Fibroblast of mammary gland (primary cell): ENCODE measurements at regions not wholly inside any gene's neighbourhood (a gene's known extent, or its start where the extent isn't known, plus 50 kb on each side); places are given as distances from the start of the nearest gene placed in this dataset.
A peak's percentile ranks its signal among the peaks of the same experiment; 100 is the strongest.

Experiments
- DNase-seq: peaks from one replicate; pipeline ENCODE4 v3.0.0-alpha.2; 2010; ENCODE audit warnings: low read depth
- H3K4me3 ChIP-seq: 2 replicates; pipeline ENCODE4 v1.5.1; 2011; ENCODE audit warnings: low read depth, mild to moderate bottlenecking, low read length, moderate library complexity; ENCODE audit not compliant: control insufficient read depth
- TF ChIP-seq, protein P1 (sequence below): conservative IDR thresholded peaks from 2 replicates; pipeline ENCODE4 v1.5.1; 2011; ENCODE audit warnings: low read depth, low read length, inconsistent platforms; ENCODE audit not compliant: control insufficient read depth, insufficient read depth

DNA sequence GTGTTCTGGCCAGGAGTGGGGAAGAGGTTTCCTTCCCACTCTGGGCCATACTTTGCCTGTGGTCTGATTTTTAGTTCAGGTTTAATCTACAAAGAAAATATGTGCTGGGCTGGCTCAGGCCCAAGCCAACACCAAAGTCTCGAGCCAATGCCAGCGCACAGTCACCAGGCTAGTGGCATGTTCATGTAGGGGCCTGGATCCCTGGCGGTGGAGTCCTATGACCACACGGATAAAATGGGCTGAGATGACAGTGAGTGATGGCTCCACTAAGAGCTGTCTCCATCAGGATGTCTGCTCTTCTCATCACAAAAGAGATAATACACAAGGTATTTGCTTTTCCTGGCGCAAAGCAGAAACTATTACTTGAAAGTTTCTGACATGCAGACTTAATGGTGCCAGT, 92.9 kb upstream of the PTPN3 start:
- no peak overlapping the region for H3K4me3 ChIP-seq
- no peak for DNase-seq
- TF ChIP-seq, protein P1, sequence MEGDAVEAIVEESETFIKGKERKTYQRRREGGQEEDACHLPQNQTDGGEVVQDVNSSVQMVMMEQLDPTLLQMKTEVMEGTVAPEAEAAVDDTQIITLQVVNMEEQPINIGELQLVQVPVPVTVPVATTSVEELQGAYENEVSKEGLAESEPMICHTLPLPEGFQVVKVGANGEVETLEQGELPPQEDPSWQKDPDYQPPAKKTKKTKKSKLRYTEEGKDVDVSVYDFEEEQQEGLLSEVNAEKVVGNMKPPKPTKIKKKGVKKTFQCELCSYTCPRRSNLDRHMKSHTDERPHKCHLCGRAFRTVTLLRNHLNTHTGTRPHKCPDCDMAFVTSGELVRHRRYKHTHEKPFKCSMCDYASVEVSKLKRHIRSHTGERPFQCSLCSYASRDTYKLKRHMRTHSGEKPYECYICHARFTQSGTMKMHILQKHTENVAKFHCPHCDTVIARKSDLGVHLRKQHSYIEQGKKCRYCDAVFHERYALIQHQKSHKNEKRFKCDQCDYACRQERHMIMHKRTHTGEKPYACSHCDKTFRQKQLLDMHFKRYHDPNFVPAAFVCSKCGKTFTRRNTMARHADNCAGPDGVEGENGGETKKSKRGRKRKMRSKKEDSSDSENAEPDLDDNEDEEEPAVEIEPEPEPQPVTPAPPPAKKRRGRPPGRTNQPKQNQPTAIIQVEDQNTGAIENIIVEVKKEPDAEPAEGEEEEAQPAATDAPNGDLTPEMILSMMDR: no peak

DNA sequence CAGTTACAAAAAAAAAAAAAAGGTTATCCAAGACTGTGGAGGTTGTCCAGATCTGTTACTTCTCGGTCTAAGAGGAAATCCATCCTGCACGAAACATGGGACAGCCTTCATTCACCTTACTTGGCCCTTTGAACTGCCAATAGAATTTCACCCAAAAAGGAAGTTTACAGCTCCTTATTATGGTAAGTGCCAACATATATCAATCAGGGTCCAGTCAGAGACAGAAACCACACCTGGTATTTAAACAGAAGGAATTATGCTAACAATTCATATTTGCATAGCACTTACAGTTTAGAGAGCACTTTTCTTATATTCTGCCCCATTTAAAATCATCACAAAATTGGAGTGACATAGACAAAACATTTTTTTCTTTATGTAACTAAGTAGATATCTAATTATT, 93.6 kb upstream of the PTPN3 start:
- TF ChIP-seq, protein P1: no peak
- no peak for DNase-seq
- no peak overlapping the region for H3K4me3 ChIP-seq

DNA sequence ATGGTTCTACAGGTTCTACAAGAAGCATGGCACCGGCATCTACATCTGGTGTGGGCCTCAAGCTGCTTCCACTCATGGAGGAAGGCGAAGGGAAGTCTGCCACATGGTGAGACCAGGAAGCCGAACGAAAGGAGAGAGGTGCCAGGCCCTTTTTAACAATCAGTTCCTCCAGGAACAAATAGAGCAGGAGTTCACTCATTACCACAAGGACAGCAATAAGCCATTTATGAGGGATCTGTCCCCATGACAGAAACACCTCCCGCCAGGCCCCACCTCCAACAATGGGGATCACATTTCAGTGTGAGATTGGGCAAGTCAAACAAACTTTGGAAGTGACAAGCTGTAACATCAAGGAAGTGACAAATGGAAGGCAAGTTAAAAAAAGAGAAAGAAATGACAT, 95.5 kb upstream of the PTPN3 start:
- DNase-seq: no peak
- H3K4me3 ChIP-seq: no peak overlapping the region
- TF ChIP-seq, protein P1: no peak

DNA sequence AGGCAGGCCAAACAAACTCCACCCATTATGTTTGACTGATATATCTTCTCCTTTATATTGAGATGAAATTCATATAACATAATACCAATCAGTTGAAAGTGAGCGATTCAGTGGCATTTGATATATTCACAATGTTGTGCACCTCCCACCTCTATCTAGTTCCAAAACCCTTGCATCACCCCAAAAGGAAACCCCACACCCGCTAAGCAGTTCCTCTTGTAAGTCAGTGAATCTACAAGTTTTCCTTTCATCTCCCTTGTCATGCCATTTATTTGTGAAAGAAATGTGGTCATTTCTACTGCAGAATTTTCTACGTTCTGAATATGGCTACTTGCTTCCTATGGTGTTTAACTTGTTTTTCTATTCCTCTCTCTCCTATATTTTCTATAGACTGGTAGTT, 99.4 kb upstream of the PTPN3 start:
- TF ChIP-seq, protein P1: no peak
- DNase-seq: no peak
- H3K4me3 ChIP-seq: no peak overlapping the region

DNA sequence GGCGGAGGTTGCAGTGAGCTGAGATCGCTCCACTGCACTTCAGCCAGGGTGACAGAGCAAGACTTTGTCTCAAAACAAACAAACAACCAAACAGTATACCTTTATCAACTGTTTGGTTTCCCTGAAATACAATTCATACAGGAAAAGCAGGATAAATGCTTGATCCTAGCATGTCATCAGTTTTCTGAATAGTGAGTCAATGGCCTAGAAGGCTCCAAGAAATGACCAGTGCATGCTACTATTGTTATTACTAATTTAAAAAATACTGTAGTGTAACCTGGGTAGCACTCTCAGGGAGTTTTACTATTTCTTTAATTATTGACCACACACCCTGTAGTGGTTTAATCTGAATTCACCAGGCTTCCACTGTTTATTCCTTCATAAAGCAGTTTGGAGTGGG, 101.0 kb upstream of the PTPN3 start:
- TF ChIP-seq, protein P1: no peak

DNA sequence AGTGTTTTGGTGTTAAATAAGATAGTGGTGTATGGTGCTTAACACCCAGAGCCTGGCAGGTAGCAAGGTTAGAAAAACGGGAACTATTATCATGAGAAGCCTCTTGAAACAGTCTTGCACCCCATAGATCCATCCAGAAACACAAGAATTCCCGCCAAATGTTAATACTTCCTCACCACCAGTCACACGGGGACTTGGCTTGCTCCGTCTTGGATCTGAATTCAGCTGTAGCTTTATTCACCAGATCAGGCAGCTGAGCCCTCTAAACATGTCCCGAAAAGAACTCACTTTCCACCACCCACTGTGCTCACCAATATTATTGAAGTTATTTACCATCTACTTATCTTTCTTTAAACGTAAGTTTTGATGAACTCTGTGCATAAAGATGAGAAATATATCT, 101.6 kb upstream of the PTPN3 start:
- peak; percentile 6 for DNase-seq
- TF ChIP-seq, protein P1: no peak
- H3K4me3 ChIP-seq: no peak overlapping the region

More for the DNA sequence above, 101.0 kb upstream of the PTPN3 start:
- DNase-seq: peak; percentile 18
- no peak overlapping the region for H3K4me3 ChIP-seq

DNA sequence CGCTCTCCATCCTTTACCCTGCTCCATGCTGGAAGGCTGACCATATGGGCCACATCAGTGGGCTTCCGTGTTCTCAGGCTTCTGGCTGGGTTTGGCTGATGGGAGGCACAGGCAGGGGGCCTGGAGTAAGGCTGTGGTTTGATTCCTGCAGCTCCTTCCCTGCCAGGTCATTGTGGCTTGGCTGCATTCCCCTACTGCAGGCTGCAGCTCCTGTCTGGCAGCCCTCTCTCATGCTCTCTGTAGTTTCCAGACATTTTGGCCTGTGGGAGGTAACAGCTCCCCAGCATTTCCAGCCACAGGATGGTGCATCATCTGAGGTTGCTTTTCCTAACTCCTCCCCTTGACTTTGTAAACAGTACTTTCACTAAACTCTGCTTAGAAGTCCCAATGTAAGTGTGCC, 102.0 kb upstream of the PTPN3 start:
- no peak overlapping the region for H3K4me3 ChIP-seq
- peak; percentile 93 for DNase-seq
- TF ChIP-seq, protein P1: no peak
